RCC 7860 (cell line): ENCODE measurements at regions not wholly inside any gene's neighbourhood (a gene's known extent, or its start where the extent isn't known, plus 50 kb on each side); places are given as distances from the start of the nearest gene placed in this dataset.
"Not testable (repeated sequence)": the region's sequence is repeated elsewhere in the genome, so short reads cannot be mapped to it uniquely, and the experiment has no call there.

Source experiments
- DNase-seq: peaks from one replicate; pipeline ENCODE4 v3.0.0-alpha.2; 2015; ENCODE audit warnings: low spot score
- FAIRE-seq: peaks from 2 replicates; lab custom pipeline; 2012; peaks lifted over from hg19 to GRCh38; lab: Jason Lieb, UNC

- not testable (repeated sequence) for FAIRE-seq, DNase-seq
Measured at GRCh38 chr9:40939201-40939887, 189.1 kb downstream of the FOXD4L6 start.

GRCh38 chr9:40935336-40935735 is 193.1 kb downstream of the FOXD4L6 start:
- DNase-seq = no peak
- no peak for FAIRE-seq

GRCh38 chr9:40934480-40934879 is 194.0 kb downstream of the FOXD4L6 start:
- not testable (repeated sequence) for DNase-seq, FAIRE-seq

GRCh38 chr9:40930426-40930825 is 198.1 kb downstream of the FOXD4L6 start:
- not testable (repeated sequence) for DNase-seq, FAIRE-seq

- FAIRE-seq = not testable (repeated sequence)
Measured at GRCh38 chr9:40929488-40929845, 199.0 kb downstream of the FOXD4L6 start.

GRCh38 chr9:40928803-40929487 is 199.5 kb downstream of the FOXD4L6 start:
- FAIRE-seq = no peak

More at GRCh38 chr9:40929488-40929845, 199.0 kb downstream of the FOXD4L6 start:
- DNase-seq = not testable (repeated sequence)

GRCh38 chr9:40927851-40928802 is 200.4 kb downstream of the FOXD4L6 start:
- FAIRE-seq (no peak), DNase-seq (no peak)

More at GRCh38 chr9:40928803-40929487, 199.5 kb downstream of the FOXD4L6 start:
- no peak for DNase-seq

GRCh38 chr9:40927260-40927631 is 201.2 kb downstream of the FOXD4L6 start:
- no peak for DNase-seq
- no peak for FAIRE-seq

GRCh38 chr9:40926404-40927259 is 201.8 kb downstream of the FOXD4L6 start:
- no peak for DNase-seq
- FAIRE-seq = no peak

- FAIRE-seq = no peak
- DNase-seq = no peak
Measured at GRCh38 chr9:40925149-40925548, 203.3 kb downstream of the FOXD4L6 start.

GRCh38 chr9:40916399-40916783 is 212.1 kb downstream of the FOXD4L6 start:
- not testable (repeated sequence) for DNase-seq, FAIRE-seq

- not testable (repeated sequence) for DNase-seq, FAIRE-seq
Measured at GRCh38 chr9:40915660-40916398, 212.7 kb downstream of the FOXD4L6 start.

- FAIRE-seq = no peak
- DNase-seq = no peak
Measured at GRCh38 chr9:40914772-40915659, 213.5 kb downstream of the FOXD4L6 start.

GRCh38 chr9:40913928-40914673 is 214.4 kb downstream of the FOXD4L6 start:
- FAIRE-seq (no peak), DNase-seq (no peak)

GRCh38 chr9:40913096-40913719 is 215.3 kb downstream of the FOXD4L6 start:
- FAIRE-seq = no peak
- DNase-seq = no peak

- not testable (repeated sequence) for FAIRE-seq
Measured at GRCh38 chr9:40912679-40913078, 215.8 kb downstream of the FOXD4L6 start.

GRCh38 chr9:40911647-40912046 is 216.8 kb downstream of the FOXD4L6 start:
- DNase-seq (no peak), FAIRE-seq (no peak)

More at GRCh38 chr9:40912679-40913078, 215.8 kb downstream of the FOXD4L6 start:
- DNase-seq = not testable (repeated sequence)
